A673 (cell line): ENCODE measurements at regions not wholly inside any gene's neighbourhood (a gene's known extent, or its start where the extent isn't known, plus 50 kb on each side); places are given as distances from the start of the nearest gene placed in this dataset.

Experiments
- CTCF ChIP-seq: fragments of 300-800, 200-600 bp; sonication (generic); conservative IDR thresholded peaks from 2 replicates; pipeline ENCODE4 v1.5.1; 2017; ENCODE audit warnings: low read depth, mild to moderate bottlenecking, antibody characterized with exemption, low read length, moderate library complexity, mixed read lengths
- EZH2 ChIP-seq: fragments of 200-600 bp; sonication (generic); IDR thresholded peaks from 2 replicates; pipeline ENCODE4 v1.6.1; 2017; ENCODE audit warnings: borderline replicate concordance, low read depth, mild to moderate bottlenecking, mixed read lengths, antibody characterized with exemption, low read length; ENCODE audit not compliant: poor library complexity, severe bottlenecking

GRCh38 chr1:182270731-182271130 is 120.9 kb downstream of the GLUL start:
- TF ChIP-seq CTCF, result no peak
- no peak for TF ChIP-seq EZH2
